Cerebellar nuclear complex (tissue), 1 donor: ENCODE measurements at regions not wholly inside any gene's neighbourhood (a gene's known extent, or its start where the extent isn't known, plus 50 kb on each side); places are given as distances from the start of the nearest gene placed in this dataset.

Source experiments
- DNase-seq, 2 experiments: peaks; one replicate each; lab custom pipeline; 2025; lab: John Stamatoyannopoulos, UW

GRCh38 chrX:39736216-39737211 is 361.2 kb downstream of the BCOR start:
- peak in 1 of 2 experiments; percentile 3 for DNase-seq

GRCh38 chrX:39739585-39739984 is 358.2 kb downstream of the BCOR start:
- DNase-seq, result no peak

GRCh38 chrX:39740078-39740477 is 357.7 kb downstream of the BCOR start:
- DNase-seq, result no peak

GRCh38 chrX:39741904-39742303 is 355.9 kb downstream of the BCOR start:
- DNase-seq, result no peak

DNA sequence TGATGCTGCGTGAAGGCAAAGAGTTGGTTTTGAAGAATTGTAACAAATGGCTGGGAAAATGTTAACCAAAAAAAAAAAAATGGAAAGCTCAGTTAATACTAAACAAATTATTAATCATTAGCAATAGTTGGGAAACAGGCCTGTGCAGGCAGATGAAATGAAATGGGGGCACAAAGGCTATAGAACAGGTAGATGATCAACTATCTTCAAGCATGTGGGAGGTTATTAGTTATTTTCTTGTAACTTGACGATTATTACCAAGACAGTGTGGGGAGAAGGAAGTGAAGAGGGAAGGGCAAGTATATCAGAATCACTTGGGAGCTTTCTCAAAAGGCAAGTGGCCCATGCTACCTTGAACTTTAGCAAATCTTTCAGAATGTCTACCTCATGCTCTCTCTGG is 351.9 kb downstream of the BCOR start:
- no peak for DNase-seq

DNA sequence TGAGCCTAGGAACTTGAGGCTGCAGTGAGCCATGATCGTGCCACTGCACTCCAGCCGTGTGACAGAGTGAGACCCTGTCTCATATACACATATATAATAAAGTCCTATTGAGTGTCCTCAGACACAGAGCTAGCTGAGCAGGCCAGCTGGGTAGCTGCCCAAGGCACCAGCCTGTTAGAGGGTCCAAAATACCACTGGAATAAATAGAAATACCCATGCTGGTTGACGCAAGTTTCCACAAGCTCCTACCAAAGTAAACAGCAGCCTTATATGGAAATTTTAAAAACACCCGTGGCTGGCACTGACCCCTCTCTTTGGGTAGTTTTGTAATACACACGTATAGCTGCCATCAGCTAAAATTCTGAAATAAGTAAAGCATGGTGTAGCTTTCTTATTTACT is 348.6 kb downstream of the BCOR start:
- no peak for DNase-seq

DNA sequence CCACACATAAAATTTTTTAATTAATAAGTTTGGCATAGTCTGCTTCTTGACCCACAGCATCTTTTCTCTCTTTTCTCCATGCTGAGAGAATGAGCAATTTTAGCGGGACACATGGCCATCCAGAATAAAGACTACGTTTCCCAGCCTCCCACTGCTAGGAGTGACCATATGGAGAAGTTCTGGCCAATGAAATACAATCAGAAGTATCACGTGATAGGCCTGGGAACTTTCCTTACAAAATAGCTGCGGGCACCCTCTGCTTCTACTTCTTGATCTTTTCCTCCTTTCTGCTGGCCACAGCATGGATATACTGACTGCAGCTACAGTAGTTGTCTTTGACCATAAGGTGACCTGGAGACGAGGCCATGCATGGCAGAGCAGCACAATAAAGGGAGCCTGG is 348.0 kb downstream of the BCOR start:
- no peak for DNase-seq

DNA sequence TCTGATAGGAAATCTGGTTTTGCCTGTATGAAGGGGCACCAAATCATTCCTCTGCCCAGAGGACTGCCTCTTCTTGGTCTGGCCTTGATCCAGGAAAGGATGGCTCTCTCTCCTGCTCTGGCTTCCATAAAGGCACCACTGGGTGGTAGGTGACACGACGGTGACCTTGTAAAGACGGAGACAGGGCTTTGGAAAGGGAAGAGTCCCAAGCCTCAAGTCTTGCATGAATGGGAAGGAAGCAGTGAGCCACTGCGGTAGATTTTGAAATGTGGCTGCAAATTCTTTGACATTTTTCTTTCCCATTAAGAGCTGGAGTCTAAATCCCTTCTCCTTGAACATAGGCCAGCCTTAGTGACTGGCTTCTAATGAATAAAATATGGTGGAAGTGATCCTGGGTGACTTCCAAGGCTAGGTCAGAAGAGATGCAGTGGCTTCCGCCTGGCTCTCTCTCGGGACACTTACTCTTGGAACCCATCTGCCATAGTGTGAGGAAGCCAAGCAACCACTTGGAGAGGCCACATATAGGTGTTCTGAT is 347.4 kb downstream of the BCOR start:
- no peak for DNase-seq

DNA sequence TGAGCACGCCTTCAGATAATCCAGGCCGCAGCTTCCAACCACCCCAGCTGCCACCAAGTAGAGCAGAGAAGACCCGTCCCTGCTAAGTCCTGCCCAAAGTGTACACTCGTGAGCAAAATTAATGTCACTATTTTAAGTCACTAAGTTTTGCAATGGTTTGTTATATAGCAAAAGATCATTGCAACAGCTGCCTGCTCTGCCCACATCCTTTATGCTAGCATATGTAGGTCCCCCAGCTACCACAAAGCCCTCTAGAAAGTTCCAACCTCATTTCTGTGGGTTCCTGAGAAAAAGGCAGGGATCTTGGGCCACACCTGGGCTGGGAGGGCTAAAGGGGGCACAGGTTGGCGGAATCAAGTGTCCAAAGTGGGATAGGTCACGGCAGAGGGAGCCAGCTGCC is 346.9 kb downstream of the BCOR start:
- no peak for DNase-seq

DNA sequence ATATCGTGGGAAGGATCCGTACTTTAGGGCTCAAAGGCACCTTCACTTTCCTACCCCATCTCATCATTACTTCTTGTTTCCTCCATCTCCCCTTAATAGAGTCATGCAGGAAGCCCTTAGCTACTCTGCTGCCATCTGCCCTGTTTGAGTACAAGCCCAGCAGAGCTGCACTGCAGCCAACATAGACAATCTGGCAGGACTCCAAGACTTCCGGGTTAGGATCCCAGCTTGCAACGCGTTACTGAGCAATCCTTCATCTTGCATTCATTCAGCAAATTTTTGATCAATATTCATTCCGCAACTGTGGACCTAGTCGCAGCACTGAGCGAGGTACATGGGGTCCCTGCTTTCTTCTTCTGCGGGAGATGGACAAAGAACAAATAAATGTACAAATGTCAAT is 344.9 kb downstream of the BCOR start:
- no peak for DNase-seq

DNA sequence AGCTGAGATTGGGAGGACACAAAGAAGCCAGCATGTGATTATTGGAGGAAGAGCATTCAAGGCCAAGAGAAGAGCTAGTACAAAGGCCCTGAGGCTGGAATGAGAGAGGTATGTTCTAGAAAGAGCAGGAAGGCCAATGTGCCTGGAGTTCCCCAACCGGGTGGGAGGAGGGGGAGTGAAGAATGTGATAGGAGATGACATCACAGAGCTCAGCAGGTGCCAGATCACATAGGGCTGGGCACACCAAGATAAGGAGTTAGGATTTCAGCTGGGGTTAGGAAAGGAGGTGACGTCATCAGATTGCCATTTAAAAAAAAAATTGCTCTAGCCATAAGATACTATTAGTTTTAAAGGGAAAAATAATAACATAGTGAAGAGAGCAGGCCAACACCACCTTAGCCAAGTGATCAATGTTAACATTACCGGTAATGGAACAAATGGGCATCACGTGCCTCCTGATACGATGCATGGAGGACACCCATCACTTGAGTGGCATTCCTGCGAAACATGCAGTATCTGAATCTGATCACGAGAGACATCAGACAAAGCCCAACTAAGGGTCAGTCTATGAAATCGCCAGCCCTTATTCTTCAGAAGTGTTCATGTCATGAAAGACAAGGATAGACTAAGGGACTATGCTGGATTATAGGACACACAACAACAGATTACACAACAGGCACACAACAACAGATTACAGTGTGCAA is 344.3 kb downstream of the BCOR start:
- no peak for DNase-seq

DNA sequence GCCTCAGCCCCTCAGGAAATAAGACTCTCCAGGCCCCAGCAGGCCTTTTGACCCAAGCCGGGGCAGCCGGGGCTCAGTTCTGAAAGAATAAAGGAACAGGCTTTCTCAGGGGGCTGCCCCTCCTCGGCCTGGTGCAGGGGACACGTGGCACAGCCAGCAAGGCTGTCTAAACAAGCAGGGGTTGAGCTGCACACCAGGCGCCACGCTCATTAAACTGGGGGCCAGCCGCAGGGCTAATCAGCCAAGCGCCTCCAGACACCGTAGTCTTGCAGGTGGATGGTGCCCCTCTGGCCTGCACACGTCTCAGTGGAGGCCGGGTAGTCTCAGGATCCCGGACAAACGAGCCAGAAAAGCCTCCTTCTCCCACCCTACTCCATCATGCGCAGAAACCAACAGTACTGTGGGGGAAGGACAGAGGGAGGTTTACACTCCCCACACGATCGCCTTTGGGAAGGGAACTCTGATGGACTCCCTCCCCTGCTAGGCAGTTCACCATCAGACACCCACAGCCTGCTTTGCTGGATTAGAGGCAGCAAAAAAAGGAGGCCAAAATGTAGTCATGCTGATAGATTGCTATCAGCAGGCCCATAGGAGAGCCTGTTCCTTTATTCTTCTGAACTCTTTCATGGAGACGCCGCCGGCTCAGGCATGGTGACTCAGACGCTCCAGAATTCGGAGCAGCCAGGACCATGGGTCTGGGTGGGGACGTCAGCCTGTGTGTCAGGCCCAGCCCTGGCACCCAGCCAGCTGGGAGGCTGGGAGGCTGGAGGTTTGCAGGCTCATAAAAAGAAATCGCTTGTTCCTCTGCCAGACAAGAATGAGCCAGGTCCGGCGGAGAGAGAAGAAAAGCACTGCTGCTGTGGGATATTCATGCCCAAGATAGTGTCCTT is 342.4 kb downstream of the BCOR start:
- DNase-seq, result no peak

- DNase-seq, result no peak
Measured at GRCh38 chrX:39756086-39756883, 341.5 kb downstream of the BCOR start.

GRCh38 chrX:39757971-39758370 is 339.8 kb downstream of the BCOR start:
- DNase-seq, result no peak

DNA sequence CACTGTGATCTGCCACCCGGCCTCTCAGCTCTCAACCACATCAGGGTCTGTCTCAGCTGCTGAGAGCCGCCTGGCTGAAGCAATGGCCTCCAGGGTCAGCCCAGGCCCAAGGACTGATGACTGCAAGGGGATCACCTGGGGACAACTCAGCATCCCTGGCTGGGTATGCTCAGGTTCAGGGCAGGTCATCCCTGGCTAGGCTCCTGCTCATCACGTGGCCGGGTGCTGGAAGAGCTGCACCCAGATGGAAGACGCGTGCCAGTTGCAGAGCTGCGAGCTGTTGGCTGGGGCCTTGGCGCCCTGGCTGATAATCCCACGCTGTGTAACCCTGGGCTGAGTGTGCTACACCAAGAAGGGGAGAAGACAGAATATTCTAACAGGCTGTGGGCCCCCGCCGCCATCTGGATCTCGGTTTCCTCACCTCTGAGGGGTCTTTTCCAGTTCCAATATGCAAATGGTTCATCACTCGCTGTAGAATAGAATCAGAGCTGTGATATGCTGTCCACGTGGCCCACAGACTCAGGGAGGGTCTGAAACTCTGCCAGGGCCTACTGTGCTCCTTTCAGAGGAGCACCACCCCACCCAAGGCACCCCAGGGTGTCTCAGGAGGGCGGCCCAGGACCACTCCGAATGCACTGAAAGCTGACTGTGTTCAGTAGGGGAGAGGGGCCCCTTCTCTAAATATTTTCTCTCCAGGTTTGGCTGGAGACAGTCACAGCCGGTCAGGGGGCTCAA is 338.8 kb downstream of the BCOR start:
- no peak for DNase-seq

DNA sequence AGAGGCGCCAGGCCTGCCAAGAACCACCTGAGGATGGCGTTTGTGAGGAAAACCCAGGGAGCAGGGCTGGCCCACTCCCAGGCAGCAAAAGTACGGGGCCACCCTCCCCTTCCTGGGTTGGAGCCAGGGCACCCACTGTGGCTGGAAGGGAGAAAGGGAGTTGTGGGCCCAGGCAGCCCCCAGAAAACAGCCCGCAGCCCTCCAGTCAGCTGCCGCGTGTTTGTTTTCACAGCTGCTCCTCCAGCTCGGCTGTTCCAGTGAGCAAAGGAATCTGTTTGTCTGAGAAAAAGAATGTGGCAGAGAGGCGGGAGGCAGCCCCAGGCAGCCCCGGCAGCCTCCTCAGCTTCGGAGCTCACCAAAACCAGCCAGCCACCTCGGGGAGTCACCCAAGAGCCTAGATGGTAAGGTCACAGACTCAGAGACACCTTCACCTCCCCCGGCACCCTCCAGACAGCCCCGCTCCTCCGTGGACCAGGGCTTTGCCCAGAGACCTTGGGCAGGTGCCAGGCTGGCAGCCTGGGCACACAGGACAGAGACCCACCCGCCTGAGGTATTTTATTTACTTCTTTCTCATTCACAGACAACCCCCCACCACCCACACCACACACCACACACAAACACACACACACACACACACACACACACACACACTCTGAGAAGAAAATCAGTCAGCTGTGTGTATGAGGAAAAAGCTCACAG is 338.1 kb downstream of the BCOR start:
- no peak for DNase-seq

DNA sequence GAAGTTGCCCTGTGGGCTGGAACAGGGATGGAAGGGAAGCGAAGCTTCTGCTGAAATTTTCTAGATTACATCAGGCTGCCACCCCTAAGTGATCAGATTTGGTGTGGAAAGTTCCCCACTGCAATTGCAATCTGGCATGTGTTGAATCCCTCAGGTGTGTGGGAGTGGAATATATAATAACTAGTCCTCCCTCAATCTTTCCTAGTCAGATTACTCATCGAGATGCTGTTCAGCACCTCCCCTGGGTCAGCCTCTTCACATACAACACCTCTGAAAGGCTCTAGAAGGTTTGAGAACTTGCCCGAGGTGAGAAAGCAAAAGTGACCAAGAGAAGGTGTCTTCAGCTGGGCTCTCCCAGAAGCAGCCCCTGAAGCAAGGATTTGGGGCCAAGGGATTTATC is 336.8 kb downstream of the BCOR start:
- no peak for DNase-seq

GRCh38 chrX:39762266-39762841 is 335.4 kb downstream of the BCOR start:
- DNase-seq, result no peak

GRCh38 chrX:39764441-39764914 is 333.3 kb downstream of the BCOR start:
- no peak for DNase-seq
